Vagina (tissue), 2 donors: ENCODE measurements at regions not wholly inside any gene's neighbourhood (a gene's known extent, or its start where the extent isn't known, plus 50 kb on each side); places are given as distances from the start of the nearest gene placed in this dataset.
"Not testable (repeated sequence)": the region's sequence is repeated elsewhere in the genome, so short reads cannot be mapped to it uniquely, and the experiment has no call there.

ENCODE experiments used
- POLR2A ChIP-seq, 2 donors: fragments of 450-650 bp; IDR thresholded peaks; one replicate each; pipeline ENCODE4 v1.6.1; 2017; ENCODE audit warnings: antibody characterized with exemption in 2 of 2, mild to moderate bottlenecking in 2 of 2, moderate library complexity in 2 of 2
- TF ChIP-seq, protein P1 (sequence below), 3 experiments: fragments of 450-650 bp in 2 of 3; fragments of 200-600 bp in 1 of 3; sonication (generic) in 1 of 3; IDR thresholded peaks; one replicate each; pipeline ENCODE4 v1.5.1; 2017 to 2019; ENCODE audit warnings: antibody characterized with exemption in 3 of 3, mild to moderate bottlenecking in 2 of 3, moderate library complexity in 2 of 3

GRCh38 chr4:123605797-123606196 is 209.2 kb downstream of the SPRY1 start:
- TF ChIP-seq, protein P1, sequence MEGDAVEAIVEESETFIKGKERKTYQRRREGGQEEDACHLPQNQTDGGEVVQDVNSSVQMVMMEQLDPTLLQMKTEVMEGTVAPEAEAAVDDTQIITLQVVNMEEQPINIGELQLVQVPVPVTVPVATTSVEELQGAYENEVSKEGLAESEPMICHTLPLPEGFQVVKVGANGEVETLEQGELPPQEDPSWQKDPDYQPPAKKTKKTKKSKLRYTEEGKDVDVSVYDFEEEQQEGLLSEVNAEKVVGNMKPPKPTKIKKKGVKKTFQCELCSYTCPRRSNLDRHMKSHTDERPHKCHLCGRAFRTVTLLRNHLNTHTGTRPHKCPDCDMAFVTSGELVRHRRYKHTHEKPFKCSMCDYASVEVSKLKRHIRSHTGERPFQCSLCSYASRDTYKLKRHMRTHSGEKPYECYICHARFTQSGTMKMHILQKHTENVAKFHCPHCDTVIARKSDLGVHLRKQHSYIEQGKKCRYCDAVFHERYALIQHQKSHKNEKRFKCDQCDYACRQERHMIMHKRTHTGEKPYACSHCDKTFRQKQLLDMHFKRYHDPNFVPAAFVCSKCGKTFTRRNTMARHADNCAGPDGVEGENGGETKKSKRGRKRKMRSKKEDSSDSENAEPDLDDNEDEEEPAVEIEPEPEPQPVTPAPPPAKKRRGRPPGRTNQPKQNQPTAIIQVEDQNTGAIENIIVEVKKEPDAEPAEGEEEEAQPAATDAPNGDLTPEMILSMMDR (IDR thresholded peaks at IDR 0.05): not testable (repeated sequence)
- not testable (repeated sequence) for TF ChIP-seq POLR2A (IDR thresholded peaks at IDR 0.05)
